HepG2 (cell line): ENCODE measurements at regions not wholly inside any gene's neighbourhood (a gene's known extent, or its start where the extent isn't known, plus 50 kb on each side); places are given as distances from the start of the nearest gene placed in this dataset.

ENCODE experiments used
- ATAC-seq: fragments of 200-7000 bp; cut with Tn5 transposase; 3 replicates; pipeline ENCODE4 v1.9.1; 2020; ENCODE audit warnings: mild to moderate bottlenecking, moderate library complexity
- BruUV-seq: library from RNA; stranded (reverse); fragments of 400-500 nt; replicated peaks from 2 replicates; lab custom pipeline; 2021; lab: Mats Ljungman, UMichigan
- CTCF ChIA-PET: fragments of 300-600 bp; formaldehyde crosslinking; extraction: SDS; loops from one replicate; lab custom pipeline; 2021; ENCODE audit warnings: low total read pairs, inconsistent platforms, low intra/inter-chr PET ratio; lab: Yijun Ruan, JAX
- POLR2A ChIA-PET: fragments of 350-600 bp; sonication (Branson Sonifier 250); formaldehyde crosslinking; loops from one replicate; lab custom pipeline; 2020; ENCODE audit warnings: antibody characterized with exemption, inconsistent platforms; lab: Yijun Ruan, JAX
- DNase-seq: peaks from one replicate; pipeline ENCODE4 v3.0.0-alpha.2; 2015; ENCODE audit warnings: low spot score
- FAIRE-seq: peaks from 3 replicates; lab custom pipeline; 2011; peaks lifted over from hg19 to GRCh38; lab: Jason Lieb, UNC
- H2AFZ ChIP-seq: one replicate; pipeline ENCODE4 v1.6.1; 2011; ENCODE audit warnings: low read length, inconsistent platforms
- H3K27ac ChIP-seq: fragments of 300-600 bp; 3 replicates; pipeline ENCODE4 v1.8.0; 2011; ENCODE audit warnings: mixed run types, mild to moderate bottlenecking, mixed read lengths, low read length, inconsistent platforms; ENCODE audit not compliant: insufficient read depth; ENCODE audit errors: extremely low read length
- H3K27me3 ChIP-seq, 2 experiments: fragments of 200-600 bp in 1 of 2; 2 replicates in 1 of 2; 3 replicates in 1 of 2; pipeline versions ENCODE4 v1.6.0 to v1.8.0; 2011; ENCODE audit warnings: low read length in 2 of 2, mild to moderate bottlenecking in 2 of 2, moderate library complexity in 2 of 2, inconsistent platforms in 1 of 2; ENCODE audit not compliant: insufficient read depth in 2 of 2, control insufficient read depth in 1 of 2
- H3K36me3 ChIP-seq, 2 experiments: fragments of 200-600 bp in 1 of 2; replicated peaks in 1 of 2; 2 replicates in 1 of 2; 3 replicates in 1 of 2; pipeline versions ENCODE4 v1.5.1 to v1.8.0; 2011; ENCODE audit warnings: low read length in 2 of 2, inconsistent platforms in 1 of 2; ENCODE audit not compliant: insufficient read depth in 2 of 2, control insufficient read depth in 1 of 2
- H3K4me1 ChIP-seq: 2 replicates; pipeline ENCODE4 v1.5.1; 2012; ENCODE audit warnings: low read length, inconsistent platforms; ENCODE audit not compliant: insufficient read depth
- H3K4me2 ChIP-seq: 2 replicates; pipeline ENCODE4 v1.6.0; 2011; ENCODE audit warnings: low read depth, low read length, inconsistent platforms
- H3K4me3 ChIP-seq, 3 experiments: fragments of 200-600 bp in 1 of 3; sonication (generic), shearing (Covaris generic) in 1 of 3; replicated peaks in 1 of 3; 2 replicates each; pipeline ENCODE4 v1.5.1; 2011 to 2016; ENCODE audit warnings: low read length in 3 of 3, inconsistent platforms in 2 of 3, low read depth in 2 of 3, mild to moderate bottlenecking in 2 of 3, control low read depth in 1 of 3, mixed read lengths in 1 of 3; ENCODE audit not compliant: insufficient read depth in 1 of 3
- H3K79me2 ChIP-seq: one replicate; pipeline ENCODE4 v1.6.1; 2011; ENCODE audit warnings: low read length, inconsistent platforms; ENCODE audit not compliant: insufficient read depth
- H3K9ac ChIP-seq: 2 replicates; pipeline ENCODE4 v1.6.0; 2011; ENCODE audit warnings: mild to moderate bottlenecking, low read depth, low read length, inconsistent platforms; ENCODE audit not compliant: insufficient read depth
- H3K9me3 ChIP-seq: 2 replicates; pipeline ENCODE4 v1.5.1; 2012; ENCODE audit warnings: mild to moderate bottlenecking, low read length
- H4K20me1 ChIP-seq: 2 replicates; pipeline ENCODE4 v1.6.0; 2011; ENCODE audit warnings: inconsistent platforms, mild to moderate bottlenecking, low read length, moderate library complexity; ENCODE audit not compliant: insufficient read depth
- AHR ChIP-seq: IDR thresholded peaks from 2 replicates; pipeline ENCODE4 v1.6.1; 2018; ENCODE audit warnings: missing genetic modification reagents, missing compliant biosample characterization
- ELF1 ChIP-seq: sonication (generic); formaldehyde crosslinking; IDR thresholded peaks from 2 replicates; pipeline ENCODE4 v1.4.0; 2020; ENCODE audit warnings: missing genetic modification reagents
- GABPA ChIP-seq, 2 experiments: IDR thresholded peaks; 2 replicates each; pipeline ENCODE4 v1.6.1; 2011 to 2016; ENCODE audit warnings: low read depth in 2 of 2, low read length in 1 of 2, missing biosample characterization in 1 of 2, missing genetic modification characterization in 1 of 2
- MAFF ChIP-seq: IDR thresholded peaks from 2 replicates; pipeline ENCODE4 v1.6.1; 2011; ENCODE audit warnings: low read depth, low read length, improper control_type of control experiment
- MAFK ChIP-seq, 2 experiments: IDR thresholded peaks in 1 of 2; conservative IDR thresholded peaks in 1 of 2; 2 replicates each; pipeline ENCODE4 v1.6.1; 2011; ENCODE audit warnings: improper control_type of control experiment in 2 of 2, low read length in 2 of 2
- POGZ ChIP-seq: sonication (generic); formaldehyde crosslinking; IDR thresholded peaks from 2 replicates; pipeline ENCODE4 v1.4.0; 2020; ENCODE audit warnings: mild to moderate bottlenecking, missing genetic modification reagents
- PRPF4 ChIP-seq: fragments of 200-400 bp; formaldehyde crosslinking; IDR thresholded peaks from 2 replicates; pipeline ENCODE4 v1.6.1; 2016; ENCODE audit warnings: low read length, low read depth; ENCODE audit not compliant: poor library complexity, severe bottlenecking
- ZBTB42 ChIP-seq: sonication (generic); formaldehyde crosslinking; IDR thresholded peaks from 2 replicates; pipeline ENCODE4 v1.5.0; 2020; ENCODE audit warnings: mild to moderate bottlenecking, missing genetic modification reagents
- ZMAT3 ChIP-seq: sonication (generic); formaldehyde crosslinking; conservative IDR thresholded peaks from 2 replicates; pipeline ENCODE4 v1.7.0; 2021; ENCODE audit warnings: missing genetic modification reagents
- ZNF251 ChIP-seq: sonication (generic); formaldehyde crosslinking; IDR thresholded peaks from 2 replicates; pipeline ENCODE4 v1.9.0; 2021; ENCODE audit warnings: mild to moderate bottlenecking, missing genetic modification reagents
- ZNF878 ChIP-seq: sonication (generic); formaldehyde crosslinking; IDR thresholded peaks from 2 replicates; pipeline ENCODE4 v1.8.1; 2023; ENCODE audit warnings: mild to moderate bottlenecking, missing genetic modification reagents, moderate library complexity
- WGBS: methylation state at CpG from one replicate; pipeline ENCODE4 v1.1.6; 2017; ENCODE audit warnings: low lambda C conversion rate; 5-methylcytosine and 5-hydroxymethylcytosine counted together
- in situ Hi-C: cut with HindIII; loops from 2 replicates; pipeline ENCODE4 v1.10.0; 2017; ENCODE audit warnings: low pct_unique_long_range_greater_than_20kb; ENCODE audit not compliant: extremely low pct_ligation_motif_present
- intact Hi-C: fragments of 100-400 bp; cut with micrococcal nuclease; formaldehyde crosslinking; loops from one replicate; pipeline ENCODE4 v1.10.0; 2022; ENCODE audit not compliant: unreplicated experiment
- TF ChIP-seq, protein P1 (sequence below): sonication (generic); formaldehyde crosslinking; IDR thresholded peaks from 2 replicates; pipeline ENCODE4 v1.9.0; 2021; ENCODE audit warnings: missing genetic modification reagents, borderline replicate concordance
- TF ChIP-seq, protein P2 (sequence below): sonication (generic); formaldehyde crosslinking; IDR thresholded peaks from 2 replicates; pipeline ENCODE4 v1.4.0; 2020; ENCODE audit warnings: missing genetic modification reagents, borderline replicate concordance
- TF ChIP-seq, protein P3 (sequence below): sonication (generic); formaldehyde crosslinking; IDR thresholded peaks from 2 replicates; pipeline ENCODE4 v1.8.1; 2022; ENCODE audit warnings: mild to moderate bottlenecking, missing genetic modification reagents

DNA sequence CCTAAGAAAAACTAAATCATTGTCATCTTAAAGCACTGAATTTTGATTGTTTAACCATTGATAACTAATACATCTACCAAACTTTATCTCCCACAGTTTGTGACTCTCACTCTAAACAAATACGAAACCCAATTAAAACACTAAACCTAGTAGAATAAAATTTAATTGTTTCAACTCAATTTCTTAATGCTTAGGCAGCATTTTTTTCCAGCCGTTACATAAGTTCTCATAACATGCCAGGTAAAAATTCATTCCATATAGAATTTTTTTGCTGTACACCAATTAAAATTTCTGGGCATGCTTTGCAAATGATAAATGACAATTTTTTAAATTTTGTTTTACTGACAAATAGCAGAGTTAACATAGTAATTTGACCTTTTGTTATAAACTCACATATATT lies 658.2 kb upstream of the FLRT2 start:
- Histone ChIP-seq H3K27me3 (no peaks in the 10 kb centered on the region), H3K4me1 (no peaks in the 10 kb centered on the region), H4K20me1 (no peaks in the 10 kb centered on the region), H3K9me3 (peaks cover 87% of the 10 kb centered on the region), H3K36me3 (no peaks in the 10 kb centered on the region), H3K4me3 (no peak overlapping the region), H3K79me2 (no peaks in the 10 kb centered on the region), H3K9ac (no peak overlapping the region), H3K4me2 (no peak overlapping the region), H3K27ac (no peak overlapping the region), H2AFZ (no peak overlapping the region)
- WGBS: 6% methylated on average over 2 of the region's 2 CpGs
- CTCF ChIA-PET: no interaction called here
- ATAC-seq: no peak
- BruUV-seq: no TSS peak
- POLR2A ChIA-PET: no interaction called here
- DNase-seq: no peak
- FAIRE-seq: no peak
- intact Hi-C loops: no loop called here
- TF ChIP-seq MAFK (conservative IDR thresholded peaks at IDR 0.05 in 1 of 2, IDR thresholded peaks at IDR 0.05 in 1 of 2; ENCODE audit: low read length in 2 of 2): peak; percentile 21 to 64; a peak in 3 of 4 replicates
- TF ChIP-seq, protein P1, sequence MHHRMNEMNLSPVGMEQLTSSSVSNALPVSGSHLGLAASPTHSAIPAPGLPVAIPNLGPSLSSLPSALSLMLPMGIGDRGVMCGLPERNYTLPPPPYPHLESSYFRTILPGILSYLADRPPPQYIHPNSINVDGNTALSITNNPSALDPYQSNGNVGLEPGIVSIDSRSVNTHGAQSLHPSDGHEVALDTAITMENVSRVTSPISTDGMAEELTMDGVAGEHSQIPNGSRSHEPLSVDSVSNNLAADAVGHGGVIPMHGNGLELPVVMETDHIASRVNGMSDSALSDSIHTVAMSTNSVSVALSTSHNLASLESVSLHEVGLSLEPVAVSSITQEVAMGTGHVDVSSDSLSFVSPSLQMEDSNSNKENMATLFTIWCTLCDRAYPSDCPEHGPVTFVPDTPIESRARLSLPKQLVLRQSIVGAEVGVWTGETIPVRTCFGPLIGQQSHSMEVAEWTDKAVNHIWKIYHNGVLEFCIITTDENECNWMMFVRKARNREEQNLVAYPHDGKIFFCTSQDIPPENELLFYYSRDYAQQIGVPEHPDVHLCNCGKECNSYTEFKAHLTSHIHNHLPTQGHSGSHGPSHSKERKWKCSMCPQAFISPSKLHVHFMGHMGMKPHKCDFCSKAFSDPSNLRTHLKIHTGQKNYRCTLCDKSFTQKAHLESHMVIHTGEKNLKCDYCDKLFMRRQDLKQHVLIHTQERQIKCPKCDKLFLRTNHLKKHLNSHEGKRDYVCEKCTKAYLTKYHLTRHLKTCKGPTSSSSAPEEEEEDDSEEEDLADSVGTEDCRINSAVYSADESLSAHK (CRISPR knock-in tag): no peak
- TF ChIP-seq MAFF: peak; percentile 51
- in situ Hi-C loops: no loop called here

DNA sequence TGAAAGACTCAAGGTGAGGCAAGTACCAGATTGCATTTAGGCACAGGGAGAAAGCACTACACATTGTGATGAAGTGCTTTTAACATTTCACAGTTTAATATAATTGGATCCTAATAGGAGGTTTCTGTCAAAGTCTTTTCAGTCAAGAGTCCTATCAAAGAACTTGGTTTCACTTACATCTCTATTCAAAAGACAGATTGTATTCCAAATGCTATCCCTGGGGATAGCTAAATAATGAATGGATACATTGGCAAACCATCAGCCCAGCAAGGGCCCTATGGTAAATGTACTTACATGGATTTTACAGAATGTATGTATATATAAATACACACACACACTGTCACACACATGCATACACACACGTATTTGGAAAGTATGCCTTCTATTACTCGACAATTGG lies 655.5 kb upstream of the FLRT2 start:
- DNase-seq (no peak), FAIRE-seq (no peak), ATAC-seq (no peak)
- H3K27ac ChIP-seq: no peak overlapping the region
- ChIA-PET POLR2A (no interaction called here), CTCF (no interaction called here)
- intact Hi-C loops: no loop called here
- H3K9ac ChIP-seq: no peak overlapping the region
- no peaks in the 10 kb centered on the region for H3K36me3 ChIP-seq
- in situ Hi-C loops: no loop called here
- H3K4me2 ChIP-seq: no peak overlapping the region
- no peak overlapping the region for H2AFZ ChIP-seq
- no peaks in the 10 kb centered on the region for H3K27me3 ChIP-seq
- BruUV-seq: no TSS peak
- H3K79me2 ChIP-seq: no peaks in the 10 kb centered on the region
- H3K4me3 ChIP-seq: no peak overlapping the region
- H3K4me1 ChIP-seq: no peaks in the 10 kb centered on the region
- no peaks in the 10 kb centered on the region for H4K20me1 ChIP-seq
- 0% methylated on average over 2 of the region's 2 CpGs for WGBS
- peaks cover 90% of the 10 kb centered on the region for H3K9me3 ChIP-seq
- no peak for TF ChIP-seq POGZ
- no peak for TF ChIP-seq PRPF4
- TF ChIP-seq ZNF251 (CRISPR knock-in tag): no peak
- TF ChIP-seq ZBTB42 (CRISPR knock-in tag): no peak
- no peak for TF ChIP-seq AHR
- TF ChIP-seq GABPA (IDR thresholded peaks at IDR 0.05; ENCODE audit: low read depth, low read length): no peak
- TF ChIP-seq GABPA (CRISPR knock-in tag; IDR thresholded peaks at IDR 0.05; ENCODE audit: low read depth): no peak
- no peak for TF ChIP-seq ZNF878 (CRISPR knock-in tag)
- no peak for TF ChIP-seq ZMAT3 (CRISPR knock-in tag)
- TF ChIP-seq, protein P2, sequence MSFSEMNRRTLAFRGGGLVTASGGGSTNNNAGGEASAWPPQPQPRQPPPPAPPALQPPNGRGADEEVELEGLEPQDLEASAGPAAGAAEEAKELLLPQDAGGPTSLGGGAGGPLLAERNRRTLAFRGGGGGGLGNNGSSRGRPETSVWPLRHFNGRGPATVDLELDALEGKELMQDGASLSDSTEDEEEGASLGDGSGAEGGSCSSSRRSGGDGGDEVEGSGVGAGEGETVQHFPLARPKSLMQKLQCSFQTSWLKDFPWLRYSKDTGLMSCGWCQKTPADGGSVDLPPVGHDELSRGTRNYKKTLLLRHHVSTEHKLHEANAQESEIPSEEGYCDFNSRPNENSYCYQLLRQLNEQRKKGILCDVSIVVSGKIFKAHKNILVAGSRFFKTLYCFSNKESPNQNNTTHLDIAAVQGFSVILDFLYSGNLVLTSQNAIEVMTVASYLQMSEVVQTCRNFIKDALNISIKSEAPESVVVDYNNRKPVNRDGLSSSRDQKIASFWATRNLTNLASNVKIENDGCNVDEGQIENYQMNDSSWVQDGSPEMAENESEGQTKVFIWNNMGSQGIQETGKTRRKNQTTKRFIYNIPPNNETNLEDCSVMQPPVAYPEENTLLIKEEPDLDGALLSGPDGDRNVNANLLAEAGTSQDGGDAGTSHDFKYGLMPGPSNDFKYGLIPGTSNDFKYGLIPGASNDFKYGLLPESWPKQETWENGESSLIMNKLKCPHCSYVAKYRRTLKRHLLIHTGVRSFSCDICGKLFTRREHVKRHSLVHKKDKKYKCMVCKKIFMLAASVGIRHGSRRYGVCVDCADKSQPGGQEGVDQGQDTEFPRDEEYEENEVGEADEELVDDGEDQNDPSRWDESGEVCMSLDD: no peak
- TF ChIP-seq, protein P3, sequence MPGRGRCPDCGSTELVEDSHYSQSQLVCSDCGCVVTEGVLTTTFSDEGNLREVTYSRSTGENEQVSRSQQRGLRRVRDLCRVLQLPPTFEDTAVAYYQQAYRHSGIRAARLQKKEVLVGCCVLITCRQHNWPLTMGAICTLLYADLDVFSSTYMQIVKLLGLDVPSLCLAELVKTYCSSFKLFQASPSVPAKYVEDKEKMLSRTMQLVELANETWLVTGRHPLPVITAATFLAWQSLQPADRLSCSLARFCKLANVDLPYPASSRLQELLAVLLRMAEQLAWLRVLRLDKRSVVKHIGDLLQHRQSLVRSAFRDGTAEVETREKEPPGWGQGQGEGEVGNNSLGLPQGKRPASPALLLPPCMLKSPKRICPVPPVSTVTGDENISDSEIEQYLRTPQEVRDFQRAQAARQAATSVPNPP (CRISPR knock-in tag): no peak
- no peak for TF ChIP-seq ELF1 (CRISPR knock-in tag)
